Upper lobe of right lung (tissue), 1 donor: ENCODE measurements at regions not wholly inside any gene's neighbourhood (a gene's known extent, or its start where the extent isn't known, plus 50 kb on each side); places are given as distances from the start of the nearest gene placed in this dataset.

Experiments
- ATAC-seq: fragments of 200-7000 bp; cut with Tn5 transposase; one replicate; pipeline ENCODE4 v1.9.1; 2020; ENCODE audit warnings: mild to moderate bottlenecking, moderate library complexity
- DNase-seq: peaks from one replicate; pipeline ENCODE4 v3.0.0-alpha.2; 2020
- H3K27ac ChIP-seq: fragments of 200-600 bp; one replicate; pipeline ENCODE4 v1.8.0; 2022
- H3K27me3 ChIP-seq: fragments of 200-600 bp; one replicate; pipeline ENCODE4 v1.8.0; 2022; ENCODE audit warnings: mild to moderate bottlenecking
- H3K36me3 ChIP-seq: fragments of 200-600 bp; one replicate; pipeline ENCODE4 v1.8.0; 2022
- H3K4me1 ChIP-seq: fragments of 200-600 bp; one replicate; pipeline ENCODE4 v1.8.0; 2022
- H3K4me3 ChIP-seq: fragments of 200-600 bp; one replicate; pipeline ENCODE4 v1.8.0; 2022; ENCODE audit warnings: mild to moderate bottlenecking
- H3K9me3 ChIP-seq: fragments of 200-600 bp; one replicate; pipeline ENCODE4 v1.8.0; 2022
- CTCF ChIP-seq: fragments of 200-600 bp; IDR thresholded peaks from one replicate; pipeline ENCODE4 v1.8.0; 2022; ENCODE audit warnings: antibody characterized with exemption
- intact Hi-C: fragments of 100-400 bp; cut with DNase I; formaldehyde crosslinking; loops from one replicate; pipeline ENCODE4 v1.11.0; 2022
- donor health status: DM: no; HTN: yes; CAD: no; lungs with severe emphysema.

GRCh38 chr5:143913008-143913752, 101.2 kb downstream of the HMHB1 start:
- no peak for TF ChIP-seq CTCF
- ATAC-seq = no peak
- Histone ChIP-seq H3K4me3 (no peak overlapping the region), H3K27me3 (no peaks in the 10 kb centered on the region), H3K36me3 (no peaks in the 10 kb centered on the region), H3K27ac (no peak overlapping the region), H3K9me3 (no peaks in the 10 kb centered on the region), H3K4me1 (no peaks in the 10 kb centered on the region)
- intact Hi-C loops = no loop called here
- no peak for DNase-seq

- ATAC-seq = no peak
- Histone ChIP-seq H3K4me3 (no peak overlapping the region), H3K27me3 (no peaks in the 10 kb centered on the region), H3K9me3 (no peaks in the 10 kb centered on the region), H3K27ac (no peak overlapping the region), H3K36me3 (no peaks in the 10 kb centered on the region), H3K4me1 (no peaks in the 10 kb centered on the region)
- DNase-seq = no peak
- intact Hi-C loops = no loop called here
- TF ChIP-seq CTCF = no peak
Measured at GRCh38 chr5:143914756-143915155, 102.8 kb downstream of the HMHB1 start.

GRCh38 chr5:143916451-143916850, 104.5 kb downstream of the HMHB1 start:
- TF ChIP-seq CTCF = no peak
- H3K27ac ChIP-seq = no peak overlapping the region
- intact Hi-C loops = no loop called here

DNA sequence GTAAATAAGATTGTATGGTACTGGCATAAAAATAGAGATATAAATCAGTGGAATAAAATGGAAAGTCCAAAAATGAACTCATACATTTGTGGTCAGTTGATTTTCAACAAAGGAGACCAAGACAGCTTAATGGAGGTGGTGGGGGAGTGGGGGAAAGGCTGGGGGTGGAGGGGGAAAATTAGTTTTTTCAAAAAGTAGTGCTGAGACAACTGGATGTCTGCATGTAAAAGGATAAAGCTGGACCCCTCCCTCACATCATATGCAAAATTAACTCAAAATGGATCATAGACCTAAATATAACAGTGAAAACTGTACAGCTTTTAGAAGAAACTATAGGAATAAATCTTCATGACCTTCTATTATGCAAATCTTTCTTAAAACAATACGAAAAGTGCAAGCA, 107.0 kb downstream of the HMHB1 start:
- DNase-seq (no peak), ATAC-seq (no peak)
- intact Hi-C loops = no loop called here
- no peaks in the 10 kb centered on the region for H3K9me3 ChIP-seq
- H3K4me3 ChIP-seq = no peak overlapping the region
- no peak for TF ChIP-seq CTCF
- H3K27me3 ChIP-seq = no peaks in the 10 kb centered on the region
- H3K36me3 ChIP-seq = no peaks in the 10 kb centered on the region
- H3K4me1 ChIP-seq = no peaks in the 10 kb centered on the region
- no peak overlapping the region for H3K27ac ChIP-seq

More at GRCh38 chr5:143916451-143916850, 104.5 kb downstream of the HMHB1 start:
- Histone ChIP-seq H3K9me3 (no peaks in the 10 kb centered on the region), H3K4me1 (no peaks in the 10 kb centered on the region), H3K27me3 (no peaks in the 10 kb centered on the region), H3K4me3 (no peak overlapping the region), H3K36me3 (no peaks in the 10 kb centered on the region)
- ATAC-seq (no peak), DNase-seq (no peak)

GRCh38 chr5:143920772-143921171, 108.8 kb downstream of the HMHB1 start:
- no peak for TF ChIP-seq CTCF
- H3K4me1 ChIP-seq = no peaks in the 10 kb centered on the region
- intact Hi-C loops = no loop called here
- no peak overlapping the region for H3K27ac ChIP-seq
- no peak for ATAC-seq
- DNase-seq = no peak
- no peaks in the 10 kb centered on the region for H3K9me3 ChIP-seq
- no peaks in the 10 kb centered on the region for H3K27me3 ChIP-seq
- no peaks in the 10 kb centered on the region for H3K36me3 ChIP-seq
- no peak overlapping the region for H3K4me3 ChIP-seq
